ENCODE measurements at regions not wholly inside any gene's neighbourhood (a gene's known extent, or its start where the extent isn't known, plus 50 kb on each side); places are given as distances from the start of the nearest gene placed in this dataset.

DNA sequence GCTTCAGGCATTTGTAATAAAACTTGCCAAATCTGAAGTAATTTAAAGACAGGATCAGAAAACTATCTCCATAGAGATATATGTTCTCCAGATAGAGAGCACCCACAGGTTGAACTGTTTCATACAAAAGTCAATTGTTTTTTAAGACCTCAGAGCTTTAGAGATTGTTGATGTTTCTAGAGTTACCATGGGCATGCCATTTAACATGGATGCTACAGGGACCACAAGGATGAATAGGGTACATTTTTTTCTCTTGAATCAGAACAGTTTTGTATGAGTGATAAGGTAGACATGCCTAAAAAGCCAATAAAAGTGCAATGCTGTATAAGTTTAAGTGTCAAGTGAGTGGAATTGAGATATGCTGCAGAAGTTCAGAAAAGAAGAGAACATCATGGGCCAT, 511.0 kb upstream of the CAMK1G start:
- DNase-seq (ENCODE audit: low read depth), result no peak

DNA sequence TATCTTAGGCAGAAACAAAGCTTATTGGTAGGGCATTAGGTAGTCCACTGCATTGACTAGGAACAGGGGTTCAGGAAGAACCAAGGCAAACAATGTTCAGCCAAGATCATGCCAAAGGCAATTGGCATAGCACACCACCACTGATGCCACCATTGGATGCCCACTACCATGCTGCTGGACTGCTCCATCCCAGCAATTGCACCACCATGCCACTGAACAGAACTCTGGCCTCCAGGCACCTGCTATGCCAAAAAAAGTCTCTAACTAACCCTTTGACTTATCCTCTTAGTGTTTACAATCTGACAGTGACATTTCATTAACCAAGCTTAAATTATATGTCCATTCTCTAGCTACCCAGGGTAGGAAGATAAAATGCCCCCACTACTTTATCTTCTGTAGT, 509.6 kb upstream of the CAMK1G start:
- no peak for DNase-seq (ENCODE audit: low read depth)

- DNase-seq (ENCODE audit: low read depth), result no peak
These were observed 508.8 kb upstream of the CAMK1G start for GRCh38 chr1:209074575-209075250.

DNA sequence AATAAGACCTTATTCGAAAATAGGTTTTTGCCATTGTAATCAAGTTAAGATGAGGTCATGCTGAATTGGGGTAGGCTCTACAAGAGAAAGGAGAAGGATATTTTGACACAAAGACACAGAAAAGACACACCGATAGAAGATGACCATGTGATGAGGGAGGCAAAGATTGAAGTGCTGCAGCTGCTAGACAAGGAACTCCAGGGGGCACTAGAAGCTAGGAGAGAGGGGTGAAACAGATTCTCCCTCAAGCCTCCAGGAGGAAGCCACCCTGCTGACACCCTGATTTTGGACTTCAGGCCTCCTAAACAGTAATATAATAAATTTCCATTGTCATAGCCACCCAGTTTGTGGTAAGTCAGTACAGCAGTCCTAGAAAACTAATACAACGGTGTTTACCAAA, 506.8 kb upstream of the CAMK1G start:
- no peak for DNase-seq (ENCODE audit: low read depth)

DNA sequence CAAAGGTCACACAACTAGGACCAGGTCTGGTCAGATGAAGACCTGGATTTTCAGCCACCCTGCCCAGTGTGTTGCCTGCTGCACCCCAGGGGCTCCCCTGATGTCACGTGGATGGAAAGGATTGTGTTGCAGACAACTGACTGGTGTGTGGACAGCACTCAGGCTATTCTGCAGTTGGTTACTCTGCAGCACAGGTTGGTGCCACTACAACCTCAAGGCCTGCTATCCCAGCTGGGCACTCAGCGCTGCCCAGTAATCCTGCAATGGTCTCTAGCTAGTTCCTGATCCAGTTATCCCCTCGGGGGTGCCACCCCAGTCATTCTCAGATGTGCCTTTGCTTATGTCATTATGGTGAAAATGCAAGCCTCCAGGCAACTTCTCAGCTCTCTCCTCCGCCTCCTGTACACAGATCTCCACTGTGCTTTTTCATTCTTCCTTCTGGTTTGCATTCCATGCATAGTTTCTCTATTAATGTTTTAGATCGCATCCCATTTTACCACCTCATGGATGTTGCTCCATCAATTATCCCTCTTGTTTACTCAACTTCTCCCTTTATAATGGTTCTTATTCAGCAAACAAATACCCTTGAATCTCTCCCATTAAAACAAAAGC, 503.2 kb upstream of the CAMK1G start:
- DNase-seq (ENCODE audit: low read depth), result no peak

- DNase-seq (ENCODE audit: low read depth), result no peak
These were observed 496.9 kb upstream of the CAMK1G start for GRCh38 chr1:209086486-209087192.

DNA sequence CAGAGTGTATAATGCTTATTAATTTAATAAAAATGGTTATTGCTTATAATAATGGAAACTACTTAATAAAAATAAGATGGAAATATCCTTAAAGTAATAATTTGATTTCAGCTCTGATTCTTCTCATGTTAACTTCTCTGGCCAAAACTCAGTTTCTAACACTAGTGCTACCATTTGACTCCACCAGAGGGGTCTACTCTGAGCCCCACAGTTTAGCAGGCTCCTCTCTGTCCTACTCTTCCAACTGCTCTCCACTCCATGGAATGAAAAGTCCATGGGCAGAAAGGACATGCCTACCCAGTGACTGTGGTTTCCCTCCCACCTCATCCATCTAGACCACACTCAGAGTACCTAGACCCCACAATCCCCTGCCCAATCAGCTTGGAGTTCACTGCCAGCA, 489.1 kb upstream of the CAMK1G start:
- no peak for DNase-seq (ENCODE audit: low read depth)

DNA sequence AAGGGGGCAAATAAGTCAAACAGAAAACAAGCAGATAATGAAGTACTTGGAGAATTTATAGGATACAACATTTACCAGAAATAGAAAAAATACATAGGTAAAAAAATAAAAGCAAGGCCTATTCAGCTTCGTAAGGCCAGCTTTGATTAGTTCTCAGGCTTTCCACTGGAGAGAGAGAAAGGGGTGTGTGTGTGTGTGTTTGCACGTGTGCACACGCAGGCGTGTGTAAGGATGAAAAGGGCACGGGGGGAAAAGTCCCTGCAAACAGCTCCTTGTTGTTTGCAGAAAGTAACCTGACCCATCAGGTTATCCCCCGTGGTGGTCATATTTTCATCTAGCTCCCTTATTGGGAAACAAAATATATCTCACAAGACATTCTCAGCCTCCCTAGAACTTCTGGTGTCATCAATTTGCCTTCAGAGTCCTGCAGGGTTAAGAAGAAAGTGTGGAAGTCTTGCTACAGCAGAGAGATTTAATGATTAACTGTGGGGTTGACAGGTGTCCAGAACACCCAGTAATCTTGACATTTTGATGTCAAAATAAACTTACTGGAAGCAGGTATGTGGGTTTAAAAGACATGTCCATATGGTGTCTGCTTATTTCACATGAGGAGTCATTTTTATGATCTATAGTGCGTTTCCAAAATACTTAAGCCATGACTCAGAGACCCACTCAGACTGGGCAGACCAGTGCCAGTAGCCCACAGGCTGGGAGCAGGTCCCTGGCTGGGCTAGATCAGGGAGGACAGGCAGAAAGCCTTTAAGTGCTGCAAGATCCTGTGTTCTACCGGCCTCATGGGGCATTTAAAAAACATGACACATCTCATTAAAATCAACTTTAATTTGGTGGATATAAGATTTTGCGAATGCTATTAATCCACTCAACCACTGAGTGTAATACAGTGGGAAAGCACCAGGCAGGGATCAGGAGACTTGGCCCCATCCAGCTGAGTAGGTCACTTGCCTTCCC, 487.6 kb upstream of the CAMK1G start:
- no peak for DNase-seq (ENCODE audit: low read depth)

DNA sequence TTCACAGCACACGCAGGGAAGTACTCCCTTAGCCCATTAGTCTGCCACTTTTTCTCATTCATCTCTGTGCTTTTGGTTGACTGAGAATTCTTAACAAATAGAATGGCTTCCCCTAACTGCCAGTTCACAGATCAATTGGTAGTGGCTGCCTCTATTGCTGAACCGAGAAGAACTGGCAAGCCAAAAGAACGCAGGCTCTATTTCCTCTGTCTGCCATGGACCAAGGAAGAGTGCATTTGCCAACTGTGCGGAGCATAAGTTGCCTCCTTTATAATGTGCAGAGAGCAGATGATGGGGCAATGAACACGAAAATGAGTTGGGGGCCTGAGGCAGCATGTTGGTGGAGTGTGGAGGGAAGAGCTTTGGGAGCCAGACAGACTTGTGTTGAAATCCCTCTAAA, 483.1 kb upstream of the CAMK1G start:
- DNase-seq (ENCODE audit: low read depth), result no peak

GRCh38 chr1:209101106-209101505, 482.4 kb upstream of the CAMK1G start:
- DNase-seq (ENCODE audit: low read depth), result no peak

DNA sequence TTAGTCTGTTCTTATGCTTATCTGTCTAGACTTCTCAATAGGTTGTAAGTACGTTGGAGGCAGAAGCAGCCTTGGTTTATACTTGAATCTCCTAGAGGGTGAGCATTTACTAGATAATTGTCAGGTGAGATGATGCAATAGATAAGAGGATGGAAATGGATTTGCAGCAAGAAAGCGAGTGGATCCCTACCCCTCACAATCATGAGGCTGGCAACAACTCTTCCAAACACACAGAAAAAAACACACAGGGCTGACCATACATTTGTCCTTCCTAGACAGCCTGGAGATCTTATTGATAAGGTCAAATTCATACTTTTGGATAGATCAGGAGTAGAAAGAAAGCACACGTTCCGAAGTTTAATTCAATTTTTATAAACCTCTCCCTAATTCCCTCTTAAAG, 481.4 kb upstream of the CAMK1G start:
- DNase-seq (ENCODE audit: low read depth), result no peak

DNA sequence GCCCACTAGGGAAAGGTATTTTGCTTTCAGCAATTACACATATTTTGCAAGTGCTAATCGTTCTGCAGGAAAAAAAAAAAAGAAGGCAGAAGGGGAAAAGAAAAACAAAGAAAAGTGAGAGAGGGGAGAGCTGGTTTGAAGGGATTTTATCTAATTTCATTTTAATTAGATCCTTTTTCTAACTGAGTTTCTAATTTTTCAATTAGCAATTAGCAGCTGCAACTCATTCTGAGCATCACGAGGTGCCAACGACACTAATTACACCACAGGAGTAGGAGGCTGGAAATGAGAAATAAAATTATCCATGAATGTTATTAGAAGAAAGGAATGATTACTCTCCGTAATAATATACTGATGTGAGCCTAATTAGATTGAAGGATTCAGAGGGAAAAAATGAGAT, 481.0 kb upstream of the CAMK1G start:
- no peak for DNase-seq (ENCODE audit: low read depth)

- DNase-seq (ENCODE audit: low read depth), result no peak
These were observed 480.4 kb upstream of the CAMK1G start for GRCh38 chr1:209103092-209103491.

DNA sequence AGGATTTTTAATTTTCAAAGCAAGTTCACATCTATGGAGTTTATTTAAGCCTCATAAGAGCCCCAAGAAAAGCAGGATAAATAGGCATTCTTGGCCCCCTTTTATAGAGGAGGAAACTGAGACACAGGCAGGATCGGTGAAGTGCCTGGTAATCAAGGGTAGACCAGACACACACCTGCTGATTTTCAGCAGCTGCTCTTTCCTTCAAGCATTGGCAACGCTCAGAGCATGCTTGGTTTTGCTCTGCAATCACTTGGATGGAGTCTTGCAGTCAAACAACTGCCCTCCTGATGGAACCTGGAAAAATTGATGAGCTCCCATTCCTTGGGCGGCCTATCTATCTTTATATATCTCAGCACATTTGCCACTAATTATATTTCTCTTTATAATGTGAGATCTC, 478.9 kb upstream of the CAMK1G start:
- no peak for DNase-seq (ENCODE audit: low read depth)

DNA sequence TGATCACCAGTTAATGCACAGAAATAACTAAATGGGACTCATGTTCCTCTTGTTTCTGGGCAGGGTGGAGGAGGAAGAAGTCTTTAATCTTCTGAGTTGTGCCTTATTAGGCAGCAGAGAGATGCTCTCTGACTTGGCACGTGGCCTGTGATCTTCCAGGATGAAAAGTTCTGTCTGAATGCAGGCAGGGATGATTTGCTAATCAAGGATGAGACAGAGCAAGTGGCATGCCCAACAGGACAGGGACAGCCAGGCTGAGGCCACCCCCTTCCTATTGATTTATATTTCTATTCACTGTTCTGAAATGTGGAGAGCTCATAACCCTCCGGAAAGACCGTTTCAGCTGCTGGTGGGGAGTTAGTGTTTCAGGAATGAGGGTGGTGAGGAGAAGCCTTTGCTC, 477.8 kb upstream of the CAMK1G start:
- no peak for DNase-seq (ENCODE audit: low read depth)

GRCh38 chr1:209106237-209106741, 477.2 kb upstream of the CAMK1G start:
- DNase-seq (ENCODE audit: low read depth), result no peak

DNA sequence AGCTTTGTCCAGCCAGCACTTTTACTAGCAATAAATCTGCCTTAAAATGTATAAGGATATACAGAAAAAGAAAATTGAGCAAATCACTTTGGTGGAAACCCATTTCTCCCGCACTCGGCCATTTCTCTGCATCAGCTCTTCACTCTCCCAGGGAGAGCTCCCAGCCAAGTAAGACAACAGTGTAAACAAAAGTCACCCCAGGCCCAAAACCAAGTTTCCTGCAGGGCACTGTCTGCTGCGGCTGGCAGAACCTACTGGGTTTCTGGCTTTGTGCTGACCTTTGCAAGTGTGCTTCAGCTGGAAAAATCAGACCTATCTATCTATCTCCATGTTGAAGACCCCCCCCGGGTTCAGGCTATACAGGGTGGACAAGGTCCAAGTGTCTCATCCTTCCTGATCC, 476.7 kb upstream of the CAMK1G start:
- no peak for DNase-seq (ENCODE audit: low read depth)

DNA sequence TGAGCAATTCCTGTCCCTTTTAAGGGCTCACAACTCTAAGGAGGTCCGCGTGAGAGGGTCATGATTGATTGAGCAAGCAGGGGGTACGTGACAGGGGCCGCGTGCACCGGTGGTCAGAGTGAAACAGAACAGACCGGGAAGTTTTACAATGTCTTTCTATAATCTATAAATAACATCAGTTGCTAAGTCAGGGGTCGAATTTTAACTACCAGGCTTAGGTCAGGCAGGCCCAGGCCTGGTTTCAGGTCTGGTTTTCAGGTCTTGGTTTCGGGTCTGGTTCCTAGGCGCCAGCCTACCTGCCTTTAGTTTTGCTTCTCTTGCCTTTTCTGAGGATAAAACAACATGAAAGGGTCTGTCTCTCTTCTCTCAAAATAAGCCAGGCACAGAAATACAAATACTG, 476.0 kb upstream of the CAMK1G start:
- DNase-seq (ENCODE audit: low read depth), result no peak

- DNase-seq (ENCODE audit: low read depth), result no peak
These were observed 474.3 kb upstream of the CAMK1G start for GRCh38 chr1:209109001-209109785.

DNA sequence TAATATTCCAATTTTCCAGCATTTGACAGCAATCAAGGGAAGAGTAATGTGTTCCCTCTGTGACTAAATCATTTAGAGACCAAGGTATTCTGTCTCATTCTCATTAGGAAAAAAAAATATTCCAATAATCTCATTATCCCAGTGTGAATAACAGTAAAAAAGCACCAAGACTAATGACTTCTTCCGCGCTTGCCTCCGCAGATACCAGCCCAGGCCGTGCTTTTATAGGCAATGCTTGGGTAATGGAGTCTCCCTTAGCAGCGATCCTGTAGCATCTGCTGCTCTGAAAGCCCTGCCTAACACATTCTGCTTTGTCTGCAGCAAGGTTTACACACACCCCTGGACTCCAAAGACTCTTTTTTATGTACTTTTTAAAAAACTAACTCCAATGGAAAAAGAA, 470.0 kb upstream of the CAMK1G start:
- DNase-seq (ENCODE audit: low read depth), result no peak

DNA sequence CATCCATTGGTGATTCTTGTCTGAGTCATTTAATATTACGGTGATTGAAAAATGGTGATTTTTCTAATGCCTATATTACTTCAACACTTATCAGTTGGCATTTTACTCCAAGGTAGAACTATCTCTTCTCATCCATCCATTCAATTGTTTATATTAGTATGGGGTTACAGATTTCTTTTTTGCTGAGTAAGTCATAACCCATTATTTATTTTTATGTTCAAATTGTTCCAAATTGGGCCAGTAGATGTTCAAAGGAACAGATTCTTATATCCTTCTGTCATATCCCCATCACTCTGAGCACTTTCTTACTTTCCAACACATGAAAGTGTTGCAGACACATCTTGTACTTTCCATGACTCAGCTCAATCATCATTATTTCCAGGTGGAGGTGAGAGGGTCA, 466.8 kb upstream of the CAMK1G start:
- DNase-seq (ENCODE audit: low read depth), result no peak
